Neural crest cell (in vitro differentiated cells): ENCODE measurements at regions not wholly inside any gene's neighbourhood (a gene's known extent, or its start where the extent isn't known, plus 50 kb on each side); places are given as distances from the start of the nearest gene placed in this dataset.

Experiments used
- DNase-seq: peaks from one replicate; pipeline ENCODE4 v3.0.0; 2021; ENCODE audit warnings: low read depth, mixed read lengths, low spot score
- H3K27ac Mint-ChIP-seq: one replicate; pipeline ENCODE4 v1.8.0; 2021; ENCODE audit warnings: mild to moderate bottlenecking, mixed read lengths; ENCODE audit not compliant: unreplicated experiment
- H3K27me3 Mint-ChIP-seq: 2 replicates; pipeline ENCODE4 v1.8.0; 2021; ENCODE audit warnings: low read depth, mild to moderate bottlenecking, mixed read lengths
- H3K36me3 Mint-ChIP-seq: 2 replicates; pipeline ENCODE4 v1.8.0; 2021; ENCODE audit warnings: low read depth, mild to moderate bottlenecking, mixed read lengths
- H3K4me1 Mint-ChIP-seq: 2 replicates; pipeline ENCODE4 v1.8.0; 2021; ENCODE audit warnings: mixed read lengths
- H3K4me3 Mint-ChIP-seq: one replicate; pipeline ENCODE4 v1.8.0; 2021; ENCODE audit warnings: mild to moderate bottlenecking, mixed read lengths
- H3K9me3 Mint-ChIP-seq: 2 replicates; pipeline ENCODE4 v1.8.0; 2021; ENCODE audit warnings: mixed read lengths
- CTCF ChIP-seq: fragments of 200-600 bp; sonication (generic); conservative IDR thresholded peaks from 2 replicates; pipeline ENCODE4 v1.5.0; 2021; ENCODE audit warnings: antibody characterized with exemption, mild to moderate bottlenecking

GRCh38 chr7:34385384-34385783 is 272.6 kb upstream of the NPSR1 start:
- no peak for TF ChIP-seq CTCF
- H3K27ac Mint-ChIP-seq = no peak overlapping the region

GRCh38 chr7:34389332-34390078 is 268.5 kb upstream of the NPSR1 start:
- Mint-ChIP-seq H3K27ac (peak overlapping the region; percentile 79), H3K4me1 (peaks cover 5% of the 10 kb centered on the region), H3K4me3 (no peak overlapping the region), H3K36me3 (no peaks in the 10 kb centered on the region), H3K27me3 (no peaks in the 10 kb centered on the region), H3K9me3 (no peaks in the 10 kb centered on the region)
- no peak for TF ChIP-seq CTCF
- DNase-seq = no peak

More at GRCh38 chr7:34385384-34385783, 272.6 kb upstream of the NPSR1 start:
- no peak for DNase-seq
- H3K9me3 Mint-ChIP-seq = peaks cover 13% of the 10 kb centered on the region
- H3K27me3 Mint-ChIP-seq = no peaks in the 10 kb centered on the region
- H3K4me1 Mint-ChIP-seq = no peaks in the 10 kb centered on the region
- peaks cover 12% of the 10 kb centered on the region for H3K36me3 Mint-ChIP-seq
- H3K4me3 Mint-ChIP-seq = no peak overlapping the region

- H3K4me1 Mint-ChIP-seq = peaks cover 10% of the 10 kb centered on the region
- H3K4me3 Mint-ChIP-seq = no peak overlapping the region
- DNase-seq = no peak
- H3K36me3 Mint-ChIP-seq = no peaks in the 10 kb centered on the region
- no peaks in the 10 kb centered on the region for H3K9me3 Mint-ChIP-seq
- H3K27me3 Mint-ChIP-seq = no peaks in the 10 kb centered on the region
- H3K27ac Mint-ChIP-seq = peak overlapping the region; percentile 79
- no peak for TF ChIP-seq CTCF
These were observed 267.9 kb upstream of the NPSR1 start for GRCh38 chr7:34390103-34390502.

GRCh38 chr7:34392972-34393371 is 265.0 kb upstream of the NPSR1 start:
- Mint-ChIP-seq H3K27ac (no peak overlapping the region), H3K36me3 (no peaks in the 10 kb centered on the region), H3K9me3 (no peaks in the 10 kb centered on the region), H3K4me1 (peaks cover 10% of the 10 kb centered on the region), H3K27me3 (no peaks in the 10 kb centered on the region), H3K4me3 (no peak overlapping the region)
- no peak for TF ChIP-seq CTCF
- no peak for DNase-seq

- no peak for TF ChIP-seq CTCF
- Mint-ChIP-seq H3K27me3 (no peaks in the 10 kb centered on the region), H3K9me3 (peaks cover 1% of the 10 kb centered on the region), H3K36me3 (peaks cover 3% of the 10 kb centered on the region), H3K4me3 (no peak overlapping the region), H3K27ac (no peak overlapping the region), H3K4me1 (peaks cover 10% of the 10 kb centered on the region)
- DNase-seq = no peak
These were observed 261.5 kb upstream of the NPSR1 start for GRCh38 chr7:34396437-34397064.
